H1 (cell line): ENCODE measurements at regions not wholly inside any gene's neighbourhood (a gene's known extent, or its start where the extent isn't known, plus 50 kb on each side); places are given as distances from the start of the nearest gene placed in this dataset.

Experiments
- BCL11A ChIP-seq, 2 experiments: IDR thresholded peaks; one replicate each; pipeline ENCODE4 v1.6.1; 2011; ENCODE audit warnings: low read depth in 2 of 2, low read length in 2 of 2, mild to moderate bottlenecking in 2 of 2
- CBX8 ChIP-seq: fragments of 300-800, 300-1000 bp; sonication (generic); IDR thresholded peaks from 2 replicates; pipeline ENCODE4 v1.7.1; 2016; ENCODE audit warnings: low read depth, low read length, borderline replicate concordance
- FOSL1 ChIP-seq: IDR thresholded peaks from 2 replicates; pipeline ENCODE4 v1.6.1; 2011; ENCODE audit warnings: mild to moderate bottlenecking, low read depth, low read length, moderate library complexity; ENCODE audit not compliant: insufficient read depth
- GTF2F1 ChIP-seq: IDR thresholded peaks from 2 replicates; pipeline ENCODE4 v1.6.1; 2012; ENCODE audit warnings: low read depth, low read length, improper control_type of control experiment, borderline replicate concordance
- HDAC2 ChIP-seq, 2 experiments: fragments of 300-600 bp in 1 of 2; sonication (generic) in 1 of 2; IDR thresholded peaks; 2 replicates each; pipeline ENCODE4 v1.6.1; 2011 to 2012; ENCODE audit warnings: low read depth in 2 of 2, low read length in 2 of 2, mild to moderate bottlenecking in 2 of 2, moderate library complexity in 2 of 2, borderline replicate concordance in 1 of 2, inconsistent platforms in 1 of 2
- JUN ChIP-seq: IDR thresholded peaks from 2 replicates; pipeline ENCODE4 v1.6.1; 2011; ENCODE audit warnings: low read depth, mild to moderate bottlenecking, improper control_type of control experiment, low read length
- SIX5 ChIP-seq: IDR thresholded peaks from 2 replicates; pipeline ENCODE4 v1.6.1; 2011; ENCODE audit warnings: mild to moderate bottlenecking, low read depth, low read length
- SUZ12 ChIP-seq: fragments of 200-600 bp; sonication (generic); IDR thresholded peaks from 2 replicates; pipeline ENCODE4 v1.6.1; 2012; ENCODE audit warnings: mild to moderate bottlenecking, inconsistent platforms, low read length, moderate library complexity, mixed read lengths
- TAF1 ChIP-seq: IDR thresholded peaks from 2 replicates; pipeline ENCODE4 v1.6.1; 2011; ENCODE audit warnings: mild to moderate bottlenecking, low read depth, low read length
- TCF12 ChIP-seq: IDR thresholded peaks from 2 replicates; pipeline ENCODE4 v1.6.1; 2011; ENCODE audit warnings: low read depth, mild to moderate bottlenecking, low read length
- TF ChIP-seq, protein P1 (sequence below): fragments of 300-600 bp; sonication (generic); IDR thresholded peaks from 2 replicates; pipeline ENCODE4 v1.7.1; 2012; ENCODE audit warnings: low read length, moderate library complexity, mild to moderate bottlenecking, inconsistent platforms; ENCODE audit not compliant: insufficient replicate concordance

DNA sequence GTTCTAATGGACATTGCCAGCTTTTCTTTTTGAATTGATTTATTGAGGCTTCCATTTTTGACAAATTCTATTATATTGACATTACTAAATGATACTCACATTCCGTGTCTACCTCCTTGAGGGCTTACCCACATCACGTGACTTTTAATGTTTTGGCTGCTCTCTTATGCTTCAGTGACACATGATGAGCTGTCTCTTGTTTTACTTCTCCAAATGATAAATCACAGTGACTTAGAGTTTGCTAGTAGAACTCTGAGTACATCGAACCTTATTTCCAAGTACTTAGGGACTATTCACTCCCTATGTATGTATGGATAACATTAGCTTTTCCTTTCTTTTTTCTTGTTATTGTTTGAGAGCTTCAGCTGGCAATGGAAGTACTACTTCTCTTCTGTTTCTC is 169.8 kb upstream of the KCNN2 start (continued):
- TF ChIP-seq, protein P1, sequence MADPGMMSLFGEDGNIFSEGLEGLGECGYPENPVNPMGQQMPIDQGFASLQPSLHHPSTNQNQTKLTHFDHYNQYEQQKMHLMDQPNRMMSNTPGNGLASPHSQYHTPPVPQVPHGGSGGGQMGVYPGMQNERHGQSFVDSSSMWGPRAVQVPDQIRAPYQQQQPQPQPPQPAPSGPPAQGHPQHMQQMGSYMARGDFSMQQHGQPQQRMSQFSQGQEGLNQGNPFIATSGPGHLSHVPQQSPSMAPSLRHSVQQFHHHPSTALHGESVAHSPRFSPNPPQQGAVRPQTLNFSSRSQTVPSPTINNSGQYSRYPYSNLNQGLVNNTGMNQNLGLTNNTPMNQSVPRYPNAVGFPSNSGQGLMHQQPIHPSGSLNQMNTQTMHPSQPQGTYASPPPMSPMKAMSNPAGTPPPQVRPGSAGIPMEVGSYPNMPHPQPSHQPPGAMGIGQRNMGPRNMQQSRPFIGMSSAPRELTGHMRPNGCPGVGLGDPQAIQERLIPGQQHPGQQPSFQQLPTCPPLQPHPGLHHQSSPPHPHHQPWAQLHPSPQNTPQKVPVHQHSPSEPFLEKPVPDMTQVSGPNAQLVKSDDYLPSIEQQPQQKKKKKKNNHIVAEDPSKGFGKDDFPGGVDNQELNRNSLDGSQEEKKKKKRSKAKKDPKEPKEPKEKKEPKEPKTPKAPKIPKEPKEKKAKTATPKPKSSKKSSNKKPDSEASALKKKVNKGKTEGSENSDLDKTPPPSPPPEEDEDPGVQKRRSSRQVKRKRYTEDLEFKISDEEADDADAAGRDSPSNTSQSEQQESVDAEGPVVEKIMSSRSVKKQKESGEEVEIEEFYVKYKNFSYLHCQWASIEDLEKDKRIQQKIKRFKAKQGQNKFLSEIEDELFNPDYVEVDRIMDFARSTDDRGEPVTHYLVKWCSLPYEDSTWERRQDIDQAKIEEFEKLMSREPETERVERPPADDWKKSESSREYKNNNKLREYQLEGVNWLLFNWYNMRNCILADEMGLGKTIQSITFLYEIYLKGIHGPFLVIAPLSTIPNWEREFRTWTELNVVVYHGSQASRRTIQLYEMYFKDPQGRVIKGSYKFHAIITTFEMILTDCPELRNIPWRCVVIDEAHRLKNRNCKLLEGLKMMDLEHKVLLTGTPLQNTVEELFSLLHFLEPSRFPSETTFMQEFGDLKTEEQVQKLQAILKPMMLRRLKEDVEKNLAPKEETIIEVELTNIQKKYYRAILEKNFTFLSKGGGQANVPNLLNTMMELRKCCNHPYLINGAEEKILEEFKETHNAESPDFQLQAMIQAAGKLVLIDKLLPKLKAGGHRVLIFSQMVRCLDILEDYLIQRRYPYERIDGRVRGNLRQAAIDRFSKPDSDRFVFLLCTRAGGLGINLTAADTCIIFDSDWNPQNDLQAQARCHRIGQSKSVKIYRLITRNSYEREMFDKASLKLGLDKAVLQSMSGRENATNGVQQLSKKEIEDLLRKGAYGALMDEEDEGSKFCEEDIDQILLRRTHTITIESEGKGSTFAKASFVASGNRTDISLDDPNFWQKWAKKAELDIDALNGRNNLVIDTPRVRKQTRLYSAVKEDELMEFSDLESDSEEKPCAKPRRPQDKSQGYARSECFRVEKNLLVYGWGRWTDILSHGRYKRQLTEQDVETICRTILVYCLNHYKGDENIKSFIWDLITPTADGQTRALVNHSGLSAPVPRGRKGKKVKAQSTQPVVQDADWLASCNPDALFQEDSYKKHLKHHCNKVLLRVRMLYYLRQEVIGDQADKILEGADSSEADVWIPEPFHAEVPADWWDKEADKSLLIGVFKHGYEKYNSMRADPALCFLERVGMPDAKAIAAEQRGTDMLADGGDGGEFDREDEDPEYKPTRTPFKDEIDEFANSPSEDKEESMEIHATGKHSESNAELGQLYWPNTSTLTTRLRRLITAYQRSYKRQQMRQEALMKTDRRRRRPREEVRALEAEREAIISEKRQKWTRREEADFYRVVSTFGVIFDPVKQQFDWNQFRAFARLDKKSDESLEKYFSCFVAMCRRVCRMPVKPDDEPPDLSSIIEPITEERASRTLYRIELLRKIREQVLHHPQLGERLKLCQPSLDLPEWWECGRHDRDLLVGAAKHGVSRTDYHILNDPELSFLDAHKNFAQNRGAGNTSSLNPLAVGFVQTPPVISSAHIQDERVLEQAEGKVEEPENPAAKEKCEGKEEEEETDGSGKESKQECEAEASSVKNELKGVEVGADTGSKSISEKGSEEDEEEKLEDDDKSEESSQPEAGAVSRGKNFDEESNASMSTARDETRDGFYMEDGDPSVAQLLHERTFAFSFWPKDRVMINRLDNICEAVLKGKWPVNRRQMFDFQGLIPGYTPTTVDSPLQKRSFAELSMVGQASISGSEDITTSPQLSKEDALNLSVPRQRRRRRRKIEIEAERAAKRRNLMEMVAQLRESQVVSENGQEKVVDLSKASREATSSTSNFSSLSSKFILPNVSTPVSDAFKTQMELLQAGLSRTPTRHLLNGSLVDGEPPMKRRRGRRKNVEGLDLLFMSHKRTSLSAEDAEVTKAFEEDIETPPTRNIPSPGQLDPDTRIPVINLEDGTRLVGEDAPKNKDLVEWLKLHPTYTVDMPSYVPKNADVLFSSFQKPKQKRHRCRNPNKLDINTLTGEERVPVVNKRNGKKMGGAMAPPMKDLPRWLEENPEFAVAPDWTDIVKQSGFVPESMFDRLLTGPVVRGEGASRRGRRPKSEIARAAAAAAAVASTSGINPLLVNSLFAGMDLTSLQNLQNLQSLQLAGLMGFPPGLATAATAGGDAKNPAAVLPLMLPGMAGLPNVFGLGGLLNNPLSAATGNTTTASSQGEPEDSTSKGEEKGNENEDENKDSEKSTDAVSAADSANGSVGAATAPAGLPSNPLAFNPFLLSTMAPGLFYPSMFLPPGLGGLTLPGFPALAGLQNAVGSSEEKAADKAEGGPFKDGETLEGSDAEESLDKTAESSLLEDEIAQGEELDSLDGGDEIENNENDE: no peak
- TF ChIP-seq GTF2F1: no peak
- no peak for TF ChIP-seq FOSL1
- TF ChIP-seq CBX8: no peak
- no peak for TF ChIP-seq SUZ12
- TF ChIP-seq BCL11A (IDR thresholded peaks at IDR 0.05; ENCODE audit: low read depth in 2 of 2, low read length in 2 of 2): no peak
- no peak for TF ChIP-seq HDAC2 (IDR thresholded peaks at IDR 0.05; ENCODE audit: borderline replicate concordance in 1 of 2, low read depth in 2 of 2, low read length in 2 of 2)
- no peak for TF ChIP-seq TCF12
- TF ChIP-seq JUN: no peak
- TF ChIP-seq TAF1: no peak
- TF ChIP-seq SIX5: no peak
